NCI-H187 (cell line): ENCODE measurements at regions not wholly inside any gene's neighbourhood (a gene's known extent, or its start where the extent isn't known, plus 50 kb on each side); places are given as distances from the start of the nearest gene placed in this dataset.
"Not testable (repeated sequence)": the region's sequence is repeated elsewhere in the genome, so short reads cannot be mapped to it uniquely, and the experiment has no call there.

ENCODE experiments used
- DNase-seq, 2 experiments: peaks; one replicate each; lab custom pipeline; 2025; lab: John Stamatoyannopoulos, UW

DNA sequence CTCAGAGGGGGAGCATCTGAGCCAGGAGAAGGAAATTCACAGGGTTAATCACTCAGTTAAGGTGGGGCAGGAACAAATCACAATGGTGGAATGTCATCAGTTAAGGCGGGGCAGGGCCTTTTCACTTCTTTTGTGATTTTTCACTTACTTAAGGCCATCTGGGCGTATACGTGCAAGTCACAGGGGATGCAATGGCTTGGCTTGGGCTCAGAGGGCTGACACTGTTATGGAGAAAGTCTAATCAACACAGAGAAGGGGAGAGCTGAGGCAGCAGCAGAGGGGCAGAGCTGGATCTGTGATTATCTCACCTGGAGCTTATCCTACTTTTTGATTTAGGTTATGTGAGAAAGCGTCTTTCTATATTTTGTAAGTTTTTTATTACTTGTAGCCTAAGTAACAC, 350.1 kb downstream of the NSUN3 start:
- DNase-seq, result not testable (repeated sequence)

DNA sequence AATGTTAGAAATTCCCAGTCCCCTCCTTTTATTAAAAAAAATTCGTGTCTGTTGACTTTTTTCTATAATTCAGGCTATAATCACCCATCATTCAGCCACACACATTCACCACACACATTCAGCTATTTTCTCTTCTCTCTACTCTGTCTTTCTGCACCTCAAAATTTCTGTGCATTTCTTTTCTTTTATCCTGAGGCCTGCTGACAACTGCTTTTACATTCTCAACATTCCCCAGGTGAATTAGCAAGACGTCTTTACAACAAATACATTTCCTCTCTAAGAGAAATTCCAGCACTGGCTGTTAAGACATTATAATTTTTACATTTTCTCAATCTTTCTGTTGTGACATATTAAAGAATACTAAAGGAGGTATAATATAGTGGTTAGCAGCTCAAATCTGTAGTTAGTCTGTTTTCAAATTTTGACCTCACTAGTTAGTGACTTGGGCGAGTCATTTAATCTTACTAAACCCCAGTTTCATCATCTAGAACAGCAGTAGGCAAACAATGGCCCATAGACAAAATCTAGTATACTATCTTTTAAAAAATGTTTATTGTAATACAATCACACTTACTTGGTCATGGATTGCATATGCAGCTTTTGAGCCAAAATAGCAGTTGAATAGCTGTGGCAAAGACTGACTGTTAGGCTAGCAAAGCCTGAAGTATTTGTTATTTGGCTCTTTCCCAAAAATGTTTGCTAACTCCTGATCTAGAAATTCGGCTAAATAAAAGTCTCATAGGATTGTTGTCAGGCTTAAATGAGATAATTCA, 350.7 kb downstream of the NSUN3 start:
- no peak for DNase-seq

DNA sequence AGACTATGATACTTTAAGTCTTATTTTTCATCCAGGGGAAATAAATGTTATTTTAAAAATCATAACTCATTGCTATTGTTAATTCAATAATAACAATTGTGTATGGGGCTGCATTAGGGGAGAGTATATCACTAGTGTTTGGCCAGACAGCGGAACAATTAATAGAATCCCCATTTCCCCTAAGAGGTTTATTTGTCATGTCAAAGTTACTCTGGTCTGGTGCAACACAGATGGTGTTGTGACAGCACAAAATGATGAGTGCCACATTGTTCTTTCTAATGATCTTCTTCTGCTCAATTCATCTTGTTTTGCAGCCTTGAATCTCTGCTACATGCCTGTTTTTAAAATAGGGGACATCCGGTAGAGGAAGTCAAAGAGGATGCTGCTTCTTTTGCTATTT, 351.6 kb downstream of the NSUN3 start:
- no peak for DNase-seq

DNA sequence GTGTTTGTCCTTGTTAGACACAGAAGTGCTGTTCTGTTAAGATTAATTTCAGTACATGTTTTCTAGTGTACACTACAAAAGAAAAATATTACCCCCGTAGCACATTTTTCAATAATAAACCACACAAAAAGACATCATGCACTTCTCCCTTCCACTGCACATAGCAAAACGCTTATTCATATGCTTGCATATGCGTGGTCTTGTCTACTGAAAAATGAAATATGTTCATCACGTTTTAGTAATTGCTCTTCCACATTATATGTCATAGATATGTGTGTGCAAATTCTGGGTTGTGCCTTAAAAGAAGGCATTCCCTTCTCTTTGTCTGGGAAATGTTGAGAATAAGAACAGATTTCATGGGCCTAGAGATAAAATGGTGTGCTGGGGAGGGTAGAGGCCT, 353.9 kb downstream of the NSUN3 start:
- no peak for DNase-seq

DNA sequence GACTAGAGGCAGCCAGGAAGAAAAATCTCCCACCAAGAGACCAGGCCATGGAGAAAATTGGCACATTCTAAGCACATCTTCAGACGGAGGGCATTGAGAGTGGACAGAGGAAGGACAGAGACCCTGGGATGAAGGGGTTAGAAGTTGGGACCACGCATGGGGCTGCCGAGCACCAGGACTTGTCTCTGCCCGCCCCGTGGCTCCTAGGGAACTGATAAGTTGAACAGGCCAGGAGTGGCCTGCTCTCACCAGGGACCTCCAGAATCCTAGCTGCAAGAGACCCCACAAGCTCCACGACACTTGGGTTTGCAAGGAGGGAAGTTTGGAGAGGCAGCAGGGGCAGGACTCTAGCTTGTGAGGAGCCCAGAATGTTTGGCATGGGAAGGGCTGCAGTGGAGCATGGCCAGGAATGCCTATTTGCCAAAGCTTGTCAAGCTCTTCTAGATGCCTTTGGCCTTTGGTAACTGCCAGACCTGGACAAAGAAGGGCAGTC, 355.1 kb downstream of the NSUN3 start:
- no peak for DNase-seq

DNA sequence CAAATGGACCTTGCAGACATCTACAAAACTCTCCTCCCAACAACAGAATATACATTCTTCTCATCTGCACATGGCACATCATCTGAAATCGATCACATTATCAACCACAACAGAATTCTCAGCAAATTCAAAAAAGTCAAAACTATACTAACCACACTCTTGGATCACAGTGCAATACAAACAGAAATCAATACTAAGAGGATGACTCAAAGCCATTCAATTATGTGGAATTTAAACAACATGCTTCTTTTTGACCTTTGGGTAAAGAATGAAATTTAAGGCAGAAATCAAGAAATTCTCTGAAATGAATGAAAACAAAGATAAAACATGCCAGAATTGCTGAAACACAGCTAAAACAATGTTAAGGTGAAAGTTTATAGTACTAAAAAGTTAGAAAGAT, 358.1 kb downstream of the NSUN3 start:
- no peak for DNase-seq

DNA sequence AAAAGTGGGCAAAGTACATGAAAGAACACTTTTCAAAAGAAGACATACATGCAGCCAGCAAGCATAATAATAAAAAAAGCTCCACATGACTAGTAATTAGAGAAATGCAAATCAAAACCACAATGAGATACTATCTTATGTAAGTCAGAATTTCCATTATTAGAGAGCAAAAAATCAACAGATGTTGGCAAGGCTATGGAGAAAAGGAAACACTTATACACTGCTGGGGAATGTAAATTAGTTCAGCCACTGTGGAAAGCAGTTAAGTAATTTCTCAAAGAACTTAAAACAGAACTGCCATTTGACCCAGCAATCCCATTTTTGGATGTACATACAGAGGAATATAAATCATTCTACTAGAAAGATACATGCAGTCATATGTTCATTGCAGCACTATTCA, 360.7 kb downstream of the NSUN3 start:
- DNase-seq, result no peak

DNA sequence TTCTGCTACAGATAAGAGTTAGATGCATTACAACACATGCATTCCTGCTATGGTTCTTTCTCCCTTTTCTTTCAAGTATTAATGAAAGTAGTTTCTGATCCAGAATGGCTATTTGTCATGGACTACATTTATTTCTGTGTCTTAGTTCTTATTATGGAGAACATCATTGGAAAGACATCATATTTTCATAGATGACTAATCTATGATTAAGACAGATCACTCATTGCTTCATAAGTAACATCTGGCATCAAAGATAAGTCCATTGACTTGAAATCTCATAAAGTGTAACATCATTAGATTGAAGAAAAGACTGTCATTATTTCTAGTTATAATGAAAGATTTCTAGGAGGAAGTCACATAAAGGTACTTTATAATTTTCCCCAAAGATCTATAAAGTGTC, 366.7 kb downstream of the NSUN3 start:
- DNase-seq, result no peak

DNA sequence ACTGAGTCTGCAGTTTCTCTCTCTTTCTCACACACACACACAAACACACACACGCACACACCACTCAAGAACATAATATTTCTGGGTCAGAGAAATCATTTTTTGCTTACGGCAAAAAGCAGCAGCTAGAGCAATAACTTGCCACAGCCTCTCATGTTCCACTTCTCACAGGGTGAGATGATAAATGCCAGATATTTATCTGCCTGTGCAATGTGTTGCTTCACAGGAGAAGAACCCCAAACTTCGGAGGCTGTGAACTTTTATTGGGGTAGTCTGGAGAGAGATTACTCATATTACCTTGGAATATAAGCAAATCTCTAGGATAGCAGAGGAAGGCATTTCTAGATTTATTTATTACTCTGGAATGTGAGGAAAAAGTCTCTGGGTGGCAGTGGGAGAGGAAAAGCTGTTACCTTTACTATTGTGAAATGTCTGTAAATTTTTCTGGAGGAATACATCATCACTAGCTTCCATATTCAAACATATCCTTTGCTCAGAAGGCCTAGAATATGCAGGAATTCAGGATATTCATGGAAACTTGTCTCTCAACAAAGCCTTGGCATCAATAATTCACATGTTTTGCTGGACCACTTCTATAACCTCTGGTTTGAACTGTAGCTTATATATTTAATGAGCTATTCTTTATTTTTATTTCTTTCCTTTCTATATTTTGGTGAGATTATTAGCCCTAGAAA, 369.2 kb downstream of the NSUN3 start:
- DNase-seq, result no peak

DNA sequence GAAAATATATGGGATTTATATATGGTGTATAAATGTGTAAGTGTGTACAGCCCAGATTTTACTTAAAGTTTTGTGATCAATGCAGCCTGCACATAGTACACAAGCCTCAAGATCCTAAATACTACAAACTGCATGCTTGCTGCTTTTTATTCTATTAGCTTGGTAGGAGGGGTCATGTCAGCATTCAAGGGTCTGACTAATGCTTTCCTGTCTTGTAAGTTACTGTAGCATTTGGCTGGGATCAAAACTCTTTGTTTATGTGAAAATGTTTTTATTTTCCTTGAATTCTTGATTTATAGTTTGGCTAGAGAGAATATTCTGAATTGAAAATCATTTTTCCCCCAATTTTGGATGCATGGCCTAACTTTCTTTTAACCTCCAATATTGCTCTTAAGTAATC, 370.9 kb downstream of the NSUN3 start:
- no peak for DNase-seq

DNA sequence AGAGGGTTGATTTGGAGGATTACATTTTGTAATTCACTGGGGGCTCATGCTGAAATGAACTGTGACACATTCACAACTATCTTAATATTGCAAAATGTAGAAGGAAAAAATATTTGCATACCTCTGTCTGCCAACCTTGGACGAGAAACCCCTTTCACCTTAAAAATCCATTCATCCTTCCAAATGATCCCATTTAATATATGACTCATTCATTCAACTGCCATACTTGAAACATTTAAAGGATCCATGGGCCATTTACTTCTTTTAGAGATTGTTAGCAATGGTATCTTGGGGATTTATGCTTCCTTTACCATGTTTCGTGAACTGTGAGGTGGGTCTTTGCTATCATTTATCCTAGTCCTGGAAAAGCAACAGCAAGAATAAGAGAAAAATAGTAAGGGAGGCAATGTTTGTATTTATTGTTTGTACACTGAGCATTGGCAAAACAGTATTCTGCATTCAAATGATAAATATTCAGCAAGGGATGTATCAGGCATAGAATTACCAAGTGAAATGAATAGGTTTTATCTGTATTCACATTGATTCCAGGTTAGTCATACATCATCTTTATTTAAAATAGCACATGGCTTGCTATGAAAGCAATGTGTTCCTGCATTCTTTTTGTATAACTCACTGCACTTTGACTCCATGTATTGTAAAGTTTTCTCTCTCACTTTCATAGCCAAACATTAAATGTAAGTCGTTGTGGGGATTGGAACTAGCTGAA, 378.1 kb downstream of the NSUN3 start:
- no peak for DNase-seq

DNA sequence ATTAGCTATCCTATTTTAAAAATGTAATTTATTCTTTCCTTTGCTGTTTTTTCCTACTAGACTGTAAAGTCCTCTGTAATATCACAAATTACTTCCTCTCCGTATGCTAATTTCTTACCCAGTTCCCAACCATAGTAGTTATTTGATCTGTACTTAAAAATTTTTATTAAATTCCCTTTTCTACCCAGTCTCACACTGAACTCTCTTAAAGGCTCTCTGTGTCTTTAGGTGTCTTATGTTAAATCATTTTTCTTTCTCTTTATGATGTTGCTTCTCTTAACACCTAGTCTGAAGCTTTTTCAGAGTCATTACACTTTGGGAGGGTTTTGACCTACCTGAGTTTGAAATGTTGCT, 378.6 kb downstream of the NSUN3 start:
- DNase-seq, result no peak

DNA sequence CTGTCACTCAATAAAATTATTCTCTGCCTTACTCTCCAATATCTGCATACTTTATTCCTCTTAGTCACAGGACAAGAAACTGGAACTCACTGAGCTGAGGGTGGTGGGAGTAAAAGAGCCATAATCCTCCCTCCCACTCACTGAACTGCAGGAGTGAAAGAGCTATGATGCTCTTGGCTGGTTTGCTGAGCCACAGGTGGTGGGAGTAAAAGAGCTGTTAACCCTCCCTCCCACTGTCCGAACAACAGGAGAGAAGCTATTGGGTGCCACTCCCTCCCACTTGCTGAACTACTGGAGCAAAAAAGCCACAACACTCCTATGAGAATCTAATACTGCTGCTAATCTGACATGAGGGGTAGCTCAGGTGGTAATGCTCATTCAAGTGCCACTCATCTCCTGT, 391.0 kb downstream of the NSUN3 start:
- no peak for DNase-seq

DNA sequence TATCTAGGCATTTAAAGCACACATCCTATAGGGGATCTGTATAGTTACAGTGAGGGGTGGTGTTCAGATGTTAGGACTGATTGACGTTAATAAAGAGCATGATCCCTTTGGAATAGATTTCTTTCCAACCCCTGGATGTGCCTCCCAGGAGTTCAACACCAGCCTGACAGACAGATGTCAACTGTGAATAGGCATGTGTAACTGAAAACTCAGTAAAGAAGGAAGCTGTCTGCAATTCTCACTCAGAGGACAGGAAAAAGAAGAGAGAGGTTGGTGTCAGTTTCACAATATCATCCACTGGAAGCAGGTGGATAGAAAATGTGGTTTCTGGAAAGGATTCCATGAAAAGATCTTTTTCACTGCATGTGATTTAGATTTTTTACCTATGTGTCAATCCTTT, 396.3 kb downstream of the NSUN3 start:
- no peak for DNase-seq

DNA sequence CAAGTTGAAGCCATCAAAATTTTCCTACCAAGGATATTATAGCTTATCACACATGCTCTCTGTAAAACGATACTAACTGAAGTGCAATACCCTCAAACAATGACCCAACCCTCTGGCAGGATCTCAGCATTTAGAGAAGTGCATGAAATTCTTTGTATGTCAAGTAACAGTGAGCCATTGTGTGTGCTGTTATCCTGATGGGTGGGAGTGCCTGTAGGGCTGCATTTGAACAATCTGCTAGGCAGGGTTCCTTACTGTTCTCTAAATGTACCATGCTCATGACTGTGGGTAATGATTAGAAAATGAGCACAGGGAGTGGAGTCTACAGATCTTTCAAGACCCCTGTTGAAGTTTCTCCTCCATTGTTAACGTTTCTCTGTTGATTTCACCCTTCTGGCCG, 398.1 kb downstream of the NSUN3 start:
- DNase-seq, result no peak

DNA sequence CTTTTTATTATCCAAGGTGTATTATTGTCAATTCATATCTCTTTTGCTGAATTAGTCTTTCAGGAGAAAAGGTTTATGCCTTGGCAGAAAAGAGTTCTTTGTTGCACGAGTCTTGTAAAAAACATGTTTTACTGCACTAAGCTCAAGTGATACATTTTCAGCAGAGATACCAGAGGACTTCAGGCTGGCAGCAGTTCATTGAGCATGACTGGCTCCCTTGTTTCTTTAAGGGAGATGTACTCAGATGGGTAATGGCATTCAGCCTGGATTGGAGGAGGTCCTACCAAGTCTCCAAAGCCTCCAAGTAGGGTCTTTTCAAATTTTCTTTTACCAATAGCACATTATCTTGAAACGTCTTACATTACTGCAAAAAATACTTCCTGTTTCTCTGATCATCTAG, 400.1 kb downstream of the NSUN3 start:
- DNase-seq, result no peak

DNA sequence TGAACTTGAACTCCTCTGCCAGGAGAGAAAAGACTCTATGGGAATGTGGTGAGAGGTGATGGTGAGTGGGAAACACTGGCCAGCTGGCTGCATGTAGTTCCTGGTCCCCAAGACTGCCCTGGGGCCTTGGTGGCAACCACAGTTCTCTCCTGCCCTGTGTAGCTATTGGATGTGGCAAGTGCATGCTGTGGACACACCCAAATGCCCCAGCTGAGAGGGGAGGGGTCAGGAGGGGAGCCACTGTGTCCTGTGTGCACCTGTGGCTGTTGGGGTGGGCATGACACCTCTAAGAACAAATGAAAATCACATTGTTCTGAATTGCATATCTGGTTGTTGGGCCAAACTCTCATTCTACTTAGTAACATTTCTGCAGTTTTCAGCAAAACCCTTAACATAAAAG, 409.6 kb downstream of the NSUN3 start:
- no peak for DNase-seq

DNA sequence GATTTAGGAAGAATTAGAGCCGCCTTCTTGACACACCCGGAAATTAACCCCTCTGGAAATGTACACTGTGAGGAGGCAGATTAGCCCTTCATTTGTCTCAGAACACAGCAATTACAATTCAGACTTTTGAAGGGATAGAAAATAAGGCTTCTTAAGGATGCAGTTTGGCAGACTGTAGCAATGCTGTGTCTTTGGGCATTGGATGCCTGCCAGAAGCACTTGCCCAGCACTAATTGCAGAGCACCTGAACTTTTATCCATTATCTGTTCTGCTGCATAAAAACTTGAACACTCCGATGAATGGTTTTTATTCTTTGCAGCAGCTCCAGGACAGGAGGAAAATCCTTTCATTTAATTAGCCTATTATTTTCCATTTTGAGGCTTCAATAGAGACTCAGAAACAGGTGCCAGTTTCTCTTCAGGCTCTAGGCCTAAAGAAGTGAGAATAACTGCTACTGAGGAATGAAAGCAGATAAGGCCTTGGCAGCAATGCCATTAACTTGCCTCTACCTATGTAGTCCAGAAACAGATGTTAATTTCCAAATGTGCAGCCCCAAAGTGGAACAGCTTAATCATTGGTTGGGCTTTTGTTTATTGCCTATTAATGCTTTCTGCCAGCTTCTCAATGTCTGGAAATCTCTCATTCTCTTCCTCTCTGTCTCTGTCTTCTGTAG, 418.5 kb downstream of the NSUN3 start:
- no peak for DNase-seq

DNA sequence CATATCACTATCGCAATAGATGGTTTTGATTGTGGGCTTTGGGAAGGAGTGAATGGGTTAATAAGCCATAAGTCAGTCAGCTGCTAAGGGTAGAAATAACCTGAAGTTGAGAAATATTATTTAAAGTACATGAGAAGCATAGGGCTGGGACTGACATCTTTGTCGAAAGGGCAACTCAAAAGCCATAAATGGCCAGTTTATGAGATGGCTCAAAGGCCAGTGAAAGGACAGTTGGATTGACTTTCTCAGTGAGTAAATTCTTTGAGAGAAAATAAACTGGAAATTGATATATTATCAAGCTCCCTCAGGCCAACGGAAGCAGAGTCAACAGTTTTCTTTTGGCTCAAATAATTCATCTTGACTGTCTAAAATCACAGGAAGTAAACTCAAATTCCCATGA, 419.8 kb downstream of the NSUN3 start:
- DNase-seq, result no peak

DNA sequence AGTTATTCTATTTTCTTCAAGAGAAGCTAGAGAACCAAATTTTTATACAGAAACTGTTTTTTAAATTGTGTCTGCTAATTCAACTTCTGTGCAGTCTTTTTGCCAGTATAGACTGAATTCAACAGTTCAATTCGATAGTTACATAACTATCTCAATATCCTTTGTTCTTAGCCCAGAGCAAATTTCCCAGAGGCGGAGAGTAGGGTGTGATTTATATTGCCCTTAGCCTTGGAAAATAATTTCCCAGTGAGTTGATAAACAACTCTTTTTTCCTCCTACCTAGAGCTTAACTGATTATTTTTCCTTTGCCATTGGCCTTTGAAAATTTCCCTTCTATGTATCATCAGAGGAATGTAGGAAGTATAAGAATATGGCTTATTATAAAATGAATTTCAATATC, 420.5 kb downstream of the NSUN3 start:
- DNase-seq, result no peak

DNA sequence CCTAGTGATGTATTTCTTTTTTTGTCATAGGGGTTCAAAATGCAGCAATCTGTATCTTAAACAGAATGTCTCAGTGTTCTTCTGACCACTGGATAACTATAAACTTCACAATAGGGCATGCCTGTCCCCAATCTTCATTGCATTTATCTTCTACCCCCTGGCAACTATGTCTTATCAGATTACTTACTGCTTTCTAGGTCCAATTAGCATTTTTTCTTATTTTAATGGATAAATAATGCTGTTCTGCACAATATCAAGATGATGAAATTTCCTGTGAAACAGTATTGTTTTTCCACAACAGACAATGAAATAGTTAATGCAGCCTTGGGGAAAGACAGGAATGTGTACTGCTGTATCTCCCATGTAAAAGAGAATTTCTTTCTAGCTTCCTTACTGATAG, 432.1 kb downstream of the NSUN3 start:
- no peak for DNase-seq

DNA sequence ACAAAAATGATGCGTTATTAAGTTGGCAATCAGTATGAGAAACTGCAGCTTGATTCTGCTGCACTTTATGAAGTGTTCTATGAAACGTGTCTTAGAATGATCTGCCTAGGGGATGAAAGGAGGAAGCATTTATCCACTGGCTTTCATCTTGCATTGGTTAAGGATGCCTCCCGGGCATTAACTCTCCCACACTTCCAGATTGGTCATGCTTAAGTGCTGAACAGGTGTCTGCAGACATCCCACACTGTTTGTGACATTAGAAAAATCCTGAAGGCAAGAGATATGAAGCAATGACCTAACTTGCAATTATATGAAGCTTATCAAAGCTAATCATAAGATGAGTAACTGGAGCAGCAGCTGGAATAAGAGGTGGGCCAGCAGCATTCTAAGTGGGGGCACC, 437.3 kb downstream of the NSUN3 start:
- DNase-seq, result no peak

DNA sequence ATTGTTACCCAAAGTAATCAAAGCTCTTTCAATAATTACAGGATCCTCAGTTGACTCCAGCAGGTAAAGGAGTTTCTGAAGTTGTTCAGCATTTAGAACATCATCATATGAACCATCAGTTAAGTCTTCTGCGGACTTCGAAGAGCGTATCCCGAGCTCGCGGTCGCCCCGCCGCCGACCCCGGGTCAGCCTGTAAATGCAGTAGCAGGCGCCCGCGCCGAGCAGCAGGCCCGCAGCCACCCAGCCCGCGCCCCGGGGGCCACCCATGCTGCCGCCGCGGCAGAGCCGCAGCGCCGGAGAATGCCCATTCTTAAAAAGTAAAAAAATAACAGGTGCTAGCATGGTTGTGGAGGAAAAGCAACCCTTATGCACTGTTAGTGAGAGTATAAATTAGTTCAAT, 444.5 kb downstream of the NSUN3 start:
- not testable (repeated sequence) for DNase-seq
